H1 (cell line): ENCODE measurements at regions not wholly inside any gene's neighbourhood (a gene's known extent, or its start where the extent isn't known, plus 50 kb on each side); places are given as distances from the start of the nearest gene placed in this dataset.

Source experiments
- ASH2L ChIP-seq: fragments of 200-600, 300-600 bp; sonication (generic); IDR thresholded peaks from one replicate; pipeline ENCODE4 v1.7.1; 2017; ENCODE audit warnings: low read length
- ZNF274 ChIP-seq: IDR thresholded peaks from 2 replicates; pipeline ENCODE4 v1.7.0; 2012; ENCODE audit warnings: low read length, borderline replicate concordance; ENCODE audit errors: extremely low read depth

DNA sequence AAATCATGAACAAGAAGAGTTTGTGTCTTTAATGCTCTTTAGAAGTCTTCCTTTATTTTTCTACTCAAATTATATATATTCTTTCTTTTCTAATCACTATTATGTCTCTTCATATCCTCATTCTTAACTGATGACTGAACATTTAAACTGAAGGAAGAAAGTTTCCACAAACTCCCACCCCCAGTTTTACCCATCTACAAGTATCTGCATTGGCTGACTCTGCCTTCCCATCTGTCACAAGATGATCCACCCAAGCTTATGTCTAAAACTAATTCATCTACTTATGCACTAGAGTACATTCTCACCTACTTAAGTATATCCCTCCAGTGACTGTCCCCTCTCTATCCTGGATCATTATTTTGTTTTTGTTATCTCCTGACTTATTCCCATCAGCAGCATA is 344.5 kb downstream of the PRR16 start (continued):
- TF ChIP-seq ZNF274 (no peak), ASH2L (no peak)
